SU-DHL-6 (cell line): ENCODE measurements at regions not wholly inside any gene's neighbourhood (a gene's known extent, or its start where the extent isn't known, plus 50 kb on each side); places are given as distances from the start of the nearest gene placed in this dataset.

Experiments used
- H2AFZ ChIP-seq: fragments of 200-600 bp; sonication (generic); 2 replicates; pipeline ENCODE4 v1.6.1; 2014; ENCODE audit warnings: low read depth, mild to moderate bottlenecking, moderate library complexity, mixed read lengths, antibody characterized with exemption, low read length; ENCODE audit not compliant: severe bottlenecking
- H3F3A ChIP-seq: fragments of 200-600 bp; shearing (Covaris generic); 2 replicates; pipeline ENCODE4 v1.6.0; 2016; ENCODE audit warnings: antibody characterized with exemption, mild to moderate bottlenecking; ENCODE audit not compliant: insufficient read depth
- H3K27ac ChIP-seq: fragments of 200-600 bp; sonication (generic); 2 replicates; pipeline ENCODE4 v1.5.1; 2016; ENCODE audit warnings: low read depth, mild to moderate bottlenecking, low read length, moderate library complexity, mixed read lengths
- H3K27me3 ChIP-seq: fragments of 200-600 bp; sonication (generic), shearing (Covaris generic); 2 replicates; pipeline ENCODE4 v1.6.0; 2014; ENCODE audit warnings: mild to moderate bottlenecking, low read length
- H3K36me3 ChIP-seq: fragments of 200-600 bp; sonication (generic); 2 replicates; pipeline ENCODE4 v1.6.1; 2014; ENCODE audit warnings: mild to moderate bottlenecking, low read length, mixed read lengths
- H3K4me2 ChIP-seq: fragments of 300-600, 200-600 bp; shearing (Covaris generic), sonication (generic); 2 replicates; pipeline ENCODE4 v1.6.0; 2014; ENCODE audit warnings: low read length, low read depth, mild to moderate bottlenecking; ENCODE audit not compliant: poor library complexity, severe bottlenecking
- H3K4me3 ChIP-seq: fragments of 200-600 bp; sonication (generic); 2 replicates; pipeline ENCODE4 v1.5.1; 2014; ENCODE audit warnings: antibody characterized with exemption, low read length, mild to moderate bottlenecking, mixed read lengths; ENCODE audit not compliant: insufficient read depth, poor library complexity, severe bottlenecking
- H3K79me2 ChIP-seq: fragments of 200-600 bp; sonication (generic); 2 replicates; pipeline ENCODE4 v1.6.1; 2014; ENCODE audit warnings: mild to moderate bottlenecking, low read length, moderate library complexity; ENCODE audit not compliant: insufficient read depth
- H3K9ac ChIP-seq: fragments of 200-600 bp; sonication (generic); 2 replicates; pipeline ENCODE4 v1.7.0; 2014; ENCODE audit warnings: mild to moderate bottlenecking, low read length
- H3K9me2 ChIP-seq: fragments of 200-600 bp; sonication (generic); replicated peaks from 2 replicates; pipeline ENCODE4 v1.6.1; 2014; ENCODE audit warnings: low read length; ENCODE audit not compliant: insufficient read depth
- H3K9me3 ChIP-seq: fragments of 200-600 bp; sonication (generic); 2 replicates; pipeline ENCODE4 v1.6.1; 2014; ENCODE audit warnings: low read length, mixed read lengths; ENCODE audit not compliant: insufficient read depth
- H4K20me1 ChIP-seq: fragments of 200-600 bp; sonication (generic); 2 replicates; pipeline ENCODE4 v1.6.1; 2014; ENCODE audit warnings: low read depth, mild to moderate bottlenecking, antibody characterized with exemption, low read length, moderate library complexity, mixed read lengths
- CTCF ChIP-seq: fragments of 200-600 bp; sonication (generic); IDR thresholded peaks from one replicate; pipeline ENCODE4 v1.5.1; 2017; ENCODE audit warnings: antibody characterized with exemption, mild to moderate bottlenecking, low read length, moderate library complexity; ENCODE audit not compliant: insufficient read depth, poor library complexity, severe bottlenecking
- EZH2phosphoT487 ChIP-seq: fragments of 200-600 bp; sonication (generic), shearing (Covaris generic); conservative IDR thresholded peaks from 2 replicates; pipeline ENCODE4 v1.6.1; 2018; ENCODE audit warnings: mild to moderate bottlenecking, antibody characterized with exemption, low read length, moderate library complexity, mixed read lengths

- TF ChIP-seq CTCF (no peak), EZH2phosphoT487 (no peak)
- no peaks in the 10 kb centered on the region for H3K27me3 ChIP-seq
- no peaks in the 10 kb centered on the region for H3K79me2 ChIP-seq
These were observed 118.3 kb upstream of the MVB12B start for GRCh38 chr9:126208216-126208758.

GRCh38 chr9:126211441-126212074 lies 115.1 kb upstream of the MVB12B start:
- Histone ChIP-seq H3F3A (no peaks in the 10 kb centered on the region), H3K4me3 (no peak overlapping the region), H3K9me2 (no peaks in the 10 kb centered on the region), H3K4me2 (no peak overlapping the region), H3K36me3 (no peaks in the 10 kb centered on the region), H3K27me3 (0 out of 2 replicates have a peak, but pooled peaks cover 3% of the 10 kb centered on the region), H4K20me1 (no peaks in the 10 kb centered on the region), H3K79me2 (no peaks in the 10 kb centered on the region), H3K9ac (no peak overlapping the region), H2AFZ (no peak overlapping the region), H3K9me3 (no peaks in the 10 kb centered on the region; the same call in 1 of the 2 replicates), H3K27ac (no peak overlapping the region)
- TF ChIP-seq EZH2phosphoT487 (no peak), CTCF (no peak)

More at GRCh38 chr9:126208216-126208758, 118.3 kb upstream of the MVB12B start:
- no peaks in the 10 kb centered on the region for H3K9me3 ChIP-seq
- H2AFZ ChIP-seq, result no peak overlapping the region
- H4K20me1 ChIP-seq, result no peaks in the 10 kb centered on the region
- H3K9ac ChIP-seq, result no peak overlapping the region
- no peaks in the 10 kb centered on the region for H3F3A ChIP-seq
- no peak overlapping the region for H3K27ac ChIP-seq
- no peak overlapping the region for H3K4me3 ChIP-seq
- H3K36me3 ChIP-seq, result no peaks in the 10 kb centered on the region
- no peaks in the 10 kb centered on the region for H3K9me2 ChIP-seq
- no peak overlapping the region for H3K4me2 ChIP-seq

- 0 out of 2 replicates have a peak, but pooled peaks cover 3% of the 10 kb centered on the region for H3K27me3 ChIP-seq
- H3K9me3 ChIP-seq, result no peaks in the 10 kb centered on the region; the same call in 1 of the 2 replicates
- no peaks in the 10 kb centered on the region for H3F3A ChIP-seq
- no peak overlapping the region for H2AFZ ChIP-seq
- no peaks in the 10 kb centered on the region for H3K36me3 ChIP-seq
- no peak overlapping the region for H3K4me2 ChIP-seq
- no peaks in the 10 kb centered on the region for H3K9me2 ChIP-seq
- no peaks in the 10 kb centered on the region for H4K20me1 ChIP-seq
- H3K79me2 ChIP-seq, result no peaks in the 10 kb centered on the region
- H3K4me3 ChIP-seq, result no peak overlapping the region
- TF ChIP-seq EZH2phosphoT487 (no peak), CTCF (no peak)
- no peak overlapping the region for H3K9ac ChIP-seq
- no peak overlapping the region for H3K27ac ChIP-seq
These were observed 111.1 kb upstream of the MVB12B start for GRCh38 chr9:126215486-126215885.
